ENCODE measurements at regions not wholly inside any gene's neighbourhood (a gene's known extent, or its start where the extent isn't known, plus 50 kb on each side); places are given as distances from the start of the nearest gene placed in this dataset.
"Not testable (repeated sequence)": the region's sequence is repeated elsewhere in the genome, so short reads cannot be mapped to it uniquely, and the experiment has no call there.

- no peaks in the 10 kb centered on the region for H3K27me3 Mint-ChIP-seq
- H3K9me3 Mint-ChIP-seq: peaks cover 0 to 32% (median 21%) of the 10 kb centered on the region in 3 donors
- Histone ChIP-seq H3K4me3 (ENCODE audit: control insufficient read depth in 1 of 2, extremely low read depth in 1 of 2, low read length in 1 of 2) (no peak overlapping the region), H3K4me1 (ENCODE audit: control insufficient read depth in 1 of 2, extremely low read depth in 1 of 2, insufficient read depth in 2 of 2, low read length in 2 of 2) (no peaks in the 10 kb centered on the region), H3K9me3 (no peaks in the 10 kb centered on the region), H3K36me3 (ENCODE audit: control insufficient read depth in 2 of 2, extremely low read depth in 1 of 2, insufficient read depth in 1 of 2, low read length in 1 of 2) (no peaks in the 10 kb centered on the region), H3K27ac (ENCODE audit: low read length) (no peak overlapping the region), H3K27me3 (replicated peaks in 1 of 2; ENCODE audit: control insufficient read depth in 2 of 2, extremely low read depth in 1 of 2, insufficient read depth in 2 of 2, low read length in 1 of 2) (no peaks in the 10 kb centered on the region)
- no peak overlapping the region for H3K27ac Mint-ChIP-seq
- no peaks in the 10 kb centered on the region for H3K36me3 Mint-ChIP-seq
- ChIA-PET POLR2A (no interaction called here), CTCF (no interaction called here)
- no peak overlapping the region for H3K4me3 Mint-ChIP-seq
- H3K4me1 Mint-ChIP-seq: no peaks in the 10 kb centered on the region
- DNase-seq: no peak
- ATAC-seq (replicated peaks in 1 of 4): no peak
Observed at GRCh38 chr7:91491868-91492267, 227.6 kb downstream of the FZD1 start.

GRCh38 chr7:91492317-91492716 is 228.1 kb downstream of the FZD1 start:
- Histone ChIP-seq H3K27ac (ENCODE audit: low read length) (no peak overlapping the region), H3K27me3 (replicated peaks in 1 of 2; ENCODE audit: control insufficient read depth in 2 of 2, extremely low read depth in 1 of 2, insufficient read depth in 2 of 2, low read length in 1 of 2) (no peaks in the 10 kb centered on the region), H3K4me3 (ENCODE audit: control insufficient read depth in 1 of 2, extremely low read depth in 1 of 2, low read length in 1 of 2) (no peak overlapping the region), H3K9me3 (no peaks in the 10 kb centered on the region), H3K36me3 (ENCODE audit: control insufficient read depth in 2 of 2, extremely low read depth in 1 of 2, insufficient read depth in 1 of 2, low read length in 1 of 2) (no peaks in the 10 kb centered on the region), H3K4me1 (ENCODE audit: control insufficient read depth in 1 of 2, extremely low read depth in 1 of 2, insufficient read depth in 2 of 2, low read length in 2 of 2) (no peaks in the 10 kb centered on the region)
- no CpG with 5 or more reads among the region's 2 CpGs for WGBS (ENCODE audit: insufficient coverage)
- ATAC-seq (replicated peaks in 1 of 4) (no peak), DNase-seq (no peak)
- POLR2A ChIA-PET: no interaction called here
- Mint-ChIP-seq H3K9me3 (peaks cover 0 to 31% (median 21%) of the 10 kb centered on the region in 3 donors), H3K27me3 (no peaks in the 10 kb centered on the region), H3K4me3 (no peak overlapping the region), H3K36me3 (no peaks in the 10 kb centered on the region), H3K27ac (no peak overlapping the region), H3K4me1 (no peaks in the 10 kb centered on the region)
- CTCF ChIA-PET: no interaction called here

- DNase-seq: no peak
- WGBS (ENCODE audit: insufficient coverage): no CpG with 5 or more reads among the region's 3 CpGs
- CTCF ChIA-PET: no interaction called here
- Histone ChIP-seq H3K4me3 (ENCODE audit: control insufficient read depth in 1 of 2, extremely low read depth in 1 of 2, low read length in 1 of 2) (no peak overlapping the region), H3K27me3 (replicated peaks in 1 of 2; ENCODE audit: control insufficient read depth in 2 of 2, extremely low read depth in 1 of 2, insufficient read depth in 2 of 2, low read length in 1 of 2) (no peaks in the 10 kb centered on the region), H3K4me1 (ENCODE audit: control insufficient read depth in 1 of 2, extremely low read depth in 1 of 2, insufficient read depth in 2 of 2, low read length in 2 of 2) (no peaks in the 10 kb centered on the region), H3K36me3 (ENCODE audit: control insufficient read depth in 2 of 2, extremely low read depth in 1 of 2, insufficient read depth in 1 of 2, low read length in 1 of 2) (no peaks in the 10 kb centered on the region), H3K9me3 (no peaks in the 10 kb centered on the region), H3K27ac (ENCODE audit: low read length) (no peak overlapping the region)
- no peak overlapping the region for H3K4me3 Mint-ChIP-seq
- no peak for ATAC-seq (replicated peaks in 1 of 4)
- H3K9me3 Mint-ChIP-seq: peaks cover 0 to 28% (median 21%) of the 10 kb centered on the region in 3 donors
- POLR2A ChIA-PET: no interaction called here
- H3K27me3 Mint-ChIP-seq: no peaks in the 10 kb centered on the region
- no peak overlapping the region for H3K27ac Mint-ChIP-seq
- H3K36me3 Mint-ChIP-seq: no peaks in the 10 kb centered on the region
- H3K4me1 Mint-ChIP-seq: no peaks in the 10 kb centered on the region
Observed at GRCh38 chr7:91492773-91493172, 228.5 kb downstream of the FZD1 start.

- Histone ChIP-seq H3K27me3 (replicated peaks in 1 of 2; ENCODE audit: control insufficient read depth in 2 of 2, extremely low read depth in 1 of 2, insufficient read depth in 2 of 2, low read length in 1 of 2) (no peaks in the 10 kb centered on the region), H3K27ac (ENCODE audit: low read length) (no peak overlapping the region), H3K4me1 (ENCODE audit: control insufficient read depth in 1 of 2, extremely low read depth in 1 of 2, insufficient read depth in 2 of 2, low read length in 2 of 2) (no peaks in the 10 kb centered on the region), H3K4me3 (ENCODE audit: control insufficient read depth in 1 of 2, extremely low read depth in 1 of 2, low read length in 1 of 2) (no peak overlapping the region), H3K9me3 (no peaks in the 10 kb centered on the region), H3K36me3 (ENCODE audit: control insufficient read depth in 2 of 2, extremely low read depth in 1 of 2, insufficient read depth in 1 of 2, low read length in 1 of 2) (no peaks in the 10 kb centered on the region)
- no peak overlapping the region for H3K27ac Mint-ChIP-seq
- CTCF ChIA-PET: no interaction called here
- peaks cover 9 to 40% (median 24%) of the 10 kb centered on the region in 3 donors for H3K9me3 Mint-ChIP-seq
- H3K36me3 Mint-ChIP-seq: no peaks in the 10 kb centered on the region
- ATAC-seq (replicated peaks in 1 of 4): no peak
- POLR2A ChIA-PET: no interaction called here
- no peak for DNase-seq
- no peak overlapping the region for H3K4me3 Mint-ChIP-seq
- WGBS (ENCODE audit: insufficient coverage): no CpG with 5 or more reads among the region's 1 CpG
- no peaks in the 10 kb centered on the region for H3K4me1 Mint-ChIP-seq
- no peaks in the 10 kb centered on the region for H3K27me3 Mint-ChIP-seq
Observed at GRCh38 chr7:91494450-91494849, 230.2 kb downstream of the FZD1 start.

- Histone ChIP-seq H3K36me3 (ENCODE audit: control insufficient read depth in 2 of 2, extremely low read depth in 1 of 2, insufficient read depth in 1 of 2, low read length in 1 of 2) (no peaks in the 10 kb centered on the region), H3K27ac (ENCODE audit: low read length) (no peak overlapping the region), H3K27me3 (replicated peaks in 1 of 2; ENCODE audit: control insufficient read depth in 2 of 2, extremely low read depth in 1 of 2, insufficient read depth in 2 of 2, low read length in 1 of 2) (no peaks in the 10 kb centered on the region), H3K4me3 (ENCODE audit: control insufficient read depth in 1 of 2, extremely low read depth in 1 of 2, low read length in 1 of 2) (no peak overlapping the region), H3K4me1 (ENCODE audit: control insufficient read depth in 1 of 2, extremely low read depth in 1 of 2, insufficient read depth in 2 of 2, low read length in 2 of 2) (no peaks in the 10 kb centered on the region), H3K9me3 (no peaks in the 10 kb centered on the region)
- no peak for DNase-seq
- Mint-ChIP-seq H3K27ac (no peak overlapping the region), H3K9me3 (peaks cover 9 to 45% (median 26%) of the 10 kb centered on the region in 3 donors), H3K27me3 (no peaks in the 10 kb centered on the region), H3K4me3 (no peak overlapping the region), H3K4me1 (no peaks in the 10 kb centered on the region), H3K36me3 (no peaks in the 10 kb centered on the region)
- no peak for ATAC-seq (replicated peaks in 1 of 4)
- no CpG with 5 or more reads among the region's 1 CpG for WGBS (ENCODE audit: insufficient coverage)
- ChIA-PET POLR2A (no interaction called here), CTCF (no interaction called here)
Observed at GRCh38 chr7:91496251-91496820, 232.1 kb downstream of the FZD1 start.

GRCh38 chr7:91497277-91497676 is 233.0 kb downstream of the FZD1 start:
- peaks cover 14 to 46% (median 26%) of the 10 kb centered on the region in 3 donors for H3K9me3 Mint-ChIP-seq
- ATAC-seq (replicated peaks in 1 of 4); H3K4me3 ChIP-seq (ENCODE audit: control insufficient read depth in 1 of 2, extremely low read depth in 1 of 2, low read length in 1 of 2); H3K36me3 ChIP-seq (ENCODE audit: control insufficient read depth in 2 of 2, extremely low read depth in 1 of 2, insufficient read depth in 1 of 2, low read length in 1 of 2); H3K9me3 ChIP-seq; H3K27ac Mint-ChIP-seq; CTCF ChIA-PET; H3K4me1 Mint-ChIP-seq; H3K36me3 Mint-ChIP-seq; POLR2A ChIA-PET; H3K27me3 Mint-ChIP-seq; H3K4me1 ChIP-seq (ENCODE audit: control insufficient read depth in 1 of 2, extremely low read depth in 1 of 2, insufficient read depth in 2 of 2, low read length in 2 of 2); H3K27ac ChIP-seq (ENCODE audit: low read length); H3K27me3 ChIP-seq (replicated peaks in 1 of 2; ENCODE audit: control insufficient read depth in 2 of 2, extremely low read depth in 1 of 2, insufficient read depth in 2 of 2, low read length in 1 of 2); H3K4me3 Mint-ChIP-seq; DNase-seq: not testable (repeated sequence)
- WGBS (ENCODE audit: insufficient coverage): no CpG with 5 or more reads among the region's 1 CpG

GRCh38 chr7:91503934-91504555 is 239.8 kb downstream of the FZD1 start:
- ChIA-PET CTCF (no interaction called here), POLR2A (no interaction called here)
- Histone ChIP-seq H3K9me3 (no peaks in the 10 kb centered on the region), H3K27ac (ENCODE audit: low read length) (no peak overlapping the region), H3K4me3 (ENCODE audit: control insufficient read depth in 1 of 2, extremely low read depth in 1 of 2, low read length in 1 of 2) (no peak overlapping the region), H3K27me3 (replicated peaks in 1 of 2; ENCODE audit: control insufficient read depth in 2 of 2, extremely low read depth in 1 of 2, insufficient read depth in 2 of 2, low read length in 1 of 2) (no peaks in the 10 kb centered on the region), H3K36me3 (ENCODE audit: control insufficient read depth in 2 of 2, extremely low read depth in 1 of 2, insufficient read depth in 1 of 2, low read length in 1 of 2) (no peaks in the 10 kb centered on the region), H3K4me1 (ENCODE audit: control insufficient read depth in 1 of 2, extremely low read depth in 1 of 2, insufficient read depth in 2 of 2, low read length in 2 of 2) (no peaks in the 10 kb centered on the region)
- Mint-ChIP-seq H3K36me3 (no peaks in the 10 kb centered on the region), H3K4me1 (no peaks in the 10 kb centered on the region), H3K9me3 (peaks cover 5 to 28% (median 20%) of the 10 kb centered on the region in 3 donors), H3K4me3 (no peak overlapping the region), H3K27ac (no peak overlapping the region), H3K27me3 (no peaks in the 10 kb centered on the region)
- ATAC-seq (replicated peaks in 1 of 4) (no peak), DNase-seq (no peak)
- 80% methylated on average over 1 of the region's 3 CpGs for WGBS (ENCODE audit: insufficient coverage)
